Mesenchymal stem cell (in vitro differentiated cells and primary cell): ENCODE measurements at regions not wholly inside any gene's neighbourhood (a gene's known extent, or its start where the extent isn't known, plus 50 kb on each side); places are given as distances from the start of the nearest gene placed in this dataset.

ENCODE experiments used
- DNase-seq: peaks from one replicate; pipeline ENCODE4 v3.0.0-alpha.2; 2013
- H2AFZ ChIP-seq: one replicate; pipeline ENCODE4 v1.6.1; 2013; ENCODE audit warnings: low read depth, mild to moderate bottlenecking, control low read depth, inconsistent platforms, low read length, moderate library complexity
- H2AK5ac ChIP-seq: 2 replicates; pipeline ENCODE4 v1.6.1; 2013; ENCODE audit warnings: low read length, moderate library complexity, mild to moderate bottlenecking, inconsistent platforms; ENCODE audit not compliant: severe bottlenecking
- H2BK120ac ChIP-seq: one replicate; pipeline ENCODE4 v1.6.1; 2013; ENCODE audit warnings: low read depth, mild to moderate bottlenecking, inconsistent platforms, low read length, moderate library complexity
- H2BK12ac ChIP-seq, 2 experiments: one replicate each; pipeline ENCODE4 v1.6.1; 2013; ENCODE audit warnings: inconsistent platforms in 2 of 2, low read length in 2 of 2, mild to moderate bottlenecking in 2 of 2, moderate library complexity in 2 of 2, control low read depth in 1 of 2
- H2BK15ac ChIP-seq: one replicate; pipeline ENCODE4 v1.6.1; 2013; ENCODE audit warnings: mild to moderate bottlenecking, low read depth, inconsistent platforms; ENCODE audit not compliant: poor library complexity, severe bottlenecking
- H2BK5ac ChIP-seq: 2 replicates; pipeline ENCODE4 v1.6.1; 2013; ENCODE audit warnings: low read depth, mild to moderate bottlenecking, low read length, control low read depth, inconsistent platforms; ENCODE audit not compliant: poor library complexity, severe bottlenecking
- H3K14ac ChIP-seq, 2 experiments: one replicate each; pipeline ENCODE4 v1.6.1; 2013; ENCODE audit warnings: inconsistent platforms in 2 of 2, low read length in 2 of 2, control low read depth in 1 of 2, mild to moderate bottlenecking in 1 of 2, moderate library complexity in 1 of 2
- H3K18ac ChIP-seq, 2 experiments: one replicate each; pipeline ENCODE4 v1.6.1; 2013; ENCODE audit warnings: inconsistent platforms in 2 of 2, low read length in 2 of 2, control low read depth in 1 of 2, low read depth in 1 of 2, mild to moderate bottlenecking in 1 of 2
- H3K23ac ChIP-seq, 2 experiments: one replicate each; pipeline ENCODE4 v1.6.1; 2013; ENCODE audit warnings: inconsistent platforms in 2 of 2, low read length in 2 of 2, mild to moderate bottlenecking in 2 of 2, moderate library complexity in 2 of 2, control low read depth in 1 of 2
- H3K27ac ChIP-seq: 2 replicates; pipeline ENCODE4 v1.5.1; 2013; ENCODE audit warnings: mild to moderate bottlenecking, moderate library complexity, low read length, control low read depth, inconsistent platforms; ENCODE audit not compliant: poor library complexity, severe bottlenecking
- H3K27me3 ChIP-seq, 2 experiments: 2 replicates each; pipeline versions ENCODE4 v1.6.1 to v1.7.0; 2013; ENCODE audit warnings: low read length in 2 of 2, mild to moderate bottlenecking in 2 of 2, moderate library complexity in 2 of 2, control low read depth in 1 of 2, inconsistent platforms in 1 of 2; ENCODE audit not compliant: control insufficient read depth in 1 of 2, insufficient read depth in 1 of 2
- H3K36me3 ChIP-seq, 2 experiments: 2 replicates each; pipeline versions ENCODE4 v1.6.1 to v1.7.0; 2013; ENCODE audit warnings: low read length in 2 of 2, control low read depth in 1 of 2, inconsistent platforms in 1 of 2, low read depth in 1 of 2, mild to moderate bottlenecking in 1 of 2; ENCODE audit not compliant: insufficient read depth in 2 of 2, control insufficient read depth in 1 of 2
- H3K4ac ChIP-seq, 2 experiments: one replicate each; pipeline ENCODE4 v1.6.1; 2013; ENCODE audit warnings: inconsistent platforms in 2 of 2, low read length in 2 of 2, mild to moderate bottlenecking in 2 of 2, moderate library complexity in 2 of 2, control low read depth in 1 of 2, low read depth in 1 of 2
- H3K4me1 ChIP-seq: 2 replicates; pipeline ENCODE4 v1.6.1; 2013; ENCODE audit warnings: low read depth, low read length, control low read depth; ENCODE audit not compliant: control insufficient read depth, insufficient read depth
- H3K4me2 ChIP-seq: 2 replicates; pipeline ENCODE4 v1.6.1; 2013; ENCODE audit warnings: low read length, mild to moderate bottlenecking, inconsistent platforms; ENCODE audit not compliant: poor library complexity, severe bottlenecking
- H3K4me3 ChIP-seq, 2 experiments: 2 replicates each; pipeline versions ENCODE4 v1.5.1 to v1.7.0; 2013; ENCODE audit warnings: low read length in 2 of 2, mild to moderate bottlenecking in 2 of 2, control low read depth in 1 of 2, low read depth in 1 of 2; ENCODE audit not compliant: insufficient read depth in 1 of 2
- H3K79me1 ChIP-seq: replicated peaks from 2 replicates; pipeline ENCODE4 v1.6.1; 2013; ENCODE audit warnings: mild to moderate bottlenecking, control low read depth, low read length, inconsistent platforms; ENCODE audit not compliant: poor library complexity, severe bottlenecking
- H3K9ac ChIP-seq: 2 replicates; pipeline ENCODE4 v1.7.0; 2013; ENCODE audit warnings: mild to moderate bottlenecking, low read length, moderate library complexity
- H3K9me3 ChIP-seq: 2 replicates; pipeline ENCODE4 v1.7.0; 2013; ENCODE audit warnings: mild to moderate bottlenecking, low read length; ENCODE audit not compliant: control insufficient read depth
- H4K8ac ChIP-seq: one replicate; pipeline ENCODE4 v1.6.1; 2013; ENCODE audit warnings: inconsistent platforms, mild to moderate bottlenecking, low read length, moderate library complexity
- H4K91ac ChIP-seq: one replicate; pipeline ENCODE4 v1.6.1; 2013; ENCODE audit warnings: mild to moderate bottlenecking, low read length, inconsistent platforms
- WGBS: methylation state at CpG from one replicate; pipeline ENCODE4 v1.1.7; 2013; ENCODE audit warnings: mixed read lengths; 5-methylcytosine and 5-hydroxymethylcytosine counted together

DNA sequence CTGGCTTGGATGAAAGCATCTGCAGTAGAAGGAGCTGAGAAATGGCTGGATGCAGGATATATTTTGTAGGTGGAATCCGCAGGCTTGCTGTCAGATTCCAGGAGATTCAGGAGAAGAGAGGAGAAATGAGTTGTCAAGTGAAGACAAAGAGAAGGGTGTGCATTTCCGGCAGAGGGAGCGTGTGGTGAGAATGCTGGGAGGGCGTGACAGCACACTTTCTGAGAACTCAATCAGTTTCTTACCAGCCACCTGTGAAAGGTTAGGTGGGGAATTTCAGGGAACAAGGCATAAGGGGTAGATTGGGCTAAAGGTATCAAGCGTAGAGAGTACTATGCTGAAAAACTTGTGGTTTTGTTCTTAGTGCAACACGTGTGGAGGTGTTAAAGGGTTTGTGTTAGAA, 199.3 kb upstream of the ANKH start:
- Histone ChIP-seq H3K9ac (no peak overlapping the region), H3K79me1 (no peaks in the 10 kb centered on the region), H2AFZ (no peak overlapping the region), H2AK5ac (no peak overlapping the region), H4K8ac (no peak overlapping the region), H3K23ac (no peak overlapping the region), H2BK5ac (no peak overlapping the region), H2BK12ac (no peak overlapping the region), H3K18ac (no peak overlapping the region), H3K4me1 (no peaks in the 10 kb centered on the region), H3K4ac (no peak overlapping the region), H2BK15ac (no peak overlapping the region), H3K36me3 (no peaks in the 10 kb centered on the region), H3K9me3 (peaks cover 4% of the 10 kb centered on the region), H3K4me2 (no peak overlapping the region), H3K27ac (no peak overlapping the region), H4K91ac (no peak overlapping the region), H3K14ac (no peak overlapping the region), H2BK120ac (no peak overlapping the region), H3K4me3 (no peak overlapping the region), H3K27me3 (no peaks in the 10 kb centered on the region)
- no peak for DNase-seq
- 76% methylated on average over 6 of the region's 6 CpGs for WGBS

DNA sequence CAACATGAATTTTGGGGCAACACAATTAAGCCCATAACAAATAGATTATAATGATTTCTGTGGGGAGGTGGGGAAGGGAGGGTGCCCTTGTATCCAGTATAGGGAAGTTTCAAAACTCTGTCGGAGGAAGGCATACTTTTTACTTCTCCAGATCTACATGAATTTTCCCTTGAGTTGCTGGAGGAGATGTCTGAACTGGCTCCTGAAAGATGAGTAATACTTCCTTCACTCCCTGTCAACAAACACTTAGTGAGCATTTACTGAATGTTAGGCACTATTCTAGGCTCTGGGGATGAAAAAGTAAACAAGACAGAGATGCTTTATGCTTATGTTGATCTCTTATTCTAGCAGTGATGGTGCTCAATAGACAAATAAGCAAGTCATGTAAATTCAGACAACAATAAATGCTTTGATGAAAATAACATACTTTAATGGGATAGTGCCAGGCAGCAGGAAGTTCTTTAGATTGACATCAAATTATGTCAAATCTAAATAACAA, 197.9 kb upstream of the ANKH start:
- Histone ChIP-seq H2BK15ac (no peak overlapping the region), H3K9ac (no peak overlapping the region), H3K79me1 (no peaks in the 10 kb centered on the region), H2AK5ac (no peak overlapping the region), H4K8ac (no peak overlapping the region), H3K18ac (no peak overlapping the region), H3K27ac (no peak overlapping the region), H3K23ac (no peak overlapping the region), H2BK120ac (no peak overlapping the region), H3K27me3 (no peaks in the 10 kb centered on the region), H3K4me2 (no peak overlapping the region), H3K9me3 (peaks cover 4% of the 10 kb centered on the region), H2BK5ac (no peak overlapping the region), H2AFZ (no peak overlapping the region), H3K36me3 (no peaks in the 10 kb centered on the region), H3K4me1 (no peaks in the 10 kb centered on the region), H3K4me3 (no peak overlapping the region), H3K14ac (no peak overlapping the region), H4K91ac (no peak overlapping the region), H2BK12ac (no peak overlapping the region), H3K4ac (no peak overlapping the region)
- no peak for DNase-seq
- no CpG with 5 or more reads among the region's 1 CpG for WGBS

DNA sequence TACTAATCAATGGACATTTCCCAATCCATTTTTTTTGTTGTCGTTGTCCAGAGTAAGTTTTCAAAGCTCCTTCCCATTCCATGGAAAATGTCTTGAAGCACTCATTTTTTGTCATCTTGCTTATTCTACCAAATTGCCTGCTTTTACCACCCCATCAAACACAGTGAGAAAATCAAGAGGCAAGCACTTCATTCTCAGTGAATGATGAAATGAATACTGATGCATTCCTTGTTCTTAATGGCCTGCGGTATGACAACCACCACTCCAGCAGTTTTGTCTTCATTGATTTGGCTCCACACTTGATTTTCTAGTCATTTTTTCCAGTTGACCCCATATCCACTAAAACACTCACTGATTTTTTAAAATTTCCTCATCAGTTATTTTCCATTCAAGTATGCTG, 193.5 kb upstream of the ANKH start:
- Histone ChIP-seq H3K4me1 (no peaks in the 10 kb centered on the region), H2BK120ac (no peak overlapping the region), H3K18ac (no peak overlapping the region), H2BK5ac (no peak overlapping the region), H4K91ac (no peak overlapping the region), H2AK5ac (no peak overlapping the region), H3K9ac (no peak overlapping the region), H3K4me2 (no peak overlapping the region), H3K27me3 (no peaks in the 10 kb centered on the region), H3K27ac (peak overlapping the region; percentile 24), H2BK12ac (no peak overlapping the region), H3K79me1 (no peaks in the 10 kb centered on the region), H3K9me3 (peaks cover 4% of the 10 kb centered on the region), H3K23ac (no peak overlapping the region), H4K8ac (no peak overlapping the region), H3K4ac (no peak overlapping the region), H3K36me3 (no peaks in the 10 kb centered on the region), H2BK15ac (no peak overlapping the region), H2AFZ (no peak overlapping the region), H3K14ac (no peak overlapping the region), H3K4me3 (no peak overlapping the region)
- DNase-seq: no peak
- WGBS: 70% methylated on average over 2 of the region's 2 CpGs

DNA sequence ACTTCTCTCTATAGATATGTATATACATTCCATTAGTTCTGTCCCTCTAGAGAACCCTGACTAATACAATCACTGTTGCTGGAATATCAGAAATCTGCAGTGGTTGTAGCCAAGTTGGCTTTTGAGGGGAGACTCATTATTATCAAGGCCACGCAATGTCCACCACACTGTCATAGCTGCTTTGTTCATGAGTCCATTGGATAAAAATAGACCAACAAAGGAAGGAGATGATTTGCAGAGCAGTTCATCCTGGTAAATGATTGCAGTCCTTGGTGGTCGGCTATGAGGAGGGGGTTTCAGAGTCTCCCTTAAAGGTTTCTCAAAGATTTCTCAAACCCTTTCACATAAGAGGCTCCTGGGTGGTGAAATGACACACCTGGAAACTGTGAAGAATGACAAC, 192.8 kb upstream of the ANKH start:
- Histone ChIP-seq H3K18ac (no peak overlapping the region), H3K27ac (peak overlapping the region; percentile 9), H2BK15ac (no peak overlapping the region), H3K14ac (no peak overlapping the region), H3K4me3 (no peak overlapping the region), H2BK5ac (no peak overlapping the region), H3K4ac (no peak overlapping the region), H4K8ac (no peak overlapping the region), H3K4me1 (no peaks in the 10 kb centered on the region), H2BK120ac (no peak overlapping the region), H3K4me2 (no peak overlapping the region), H3K36me3 (no peaks in the 10 kb centered on the region), H3K9me3 (peaks cover 4% of the 10 kb centered on the region), H2AK5ac (no peak overlapping the region), H3K79me1 (no peaks in the 10 kb centered on the region), H3K9ac (no peak overlapping the region), H4K91ac (no peak overlapping the region), H3K27me3 (no peaks in the 10 kb centered on the region), H3K23ac (no peak overlapping the region), H2AFZ (no peak overlapping the region), H2BK12ac (no peak overlapping the region)
- 80% methylated on average over 1 of the region's 2 CpGs for WGBS
- no peak for DNase-seq
